RPMI8226 (cell line): ENCODE measurements at regions not wholly inside any gene's neighbourhood (a gene's known extent, or its start where the extent isn't known, plus 50 kb on each side); places are given as distances from the start of the nearest gene placed in this dataset.

Experiments used
- DNase-seq: peaks from one replicate; pipeline ENCODE4 v3.0.0-alpha.2; 2015

DNA sequence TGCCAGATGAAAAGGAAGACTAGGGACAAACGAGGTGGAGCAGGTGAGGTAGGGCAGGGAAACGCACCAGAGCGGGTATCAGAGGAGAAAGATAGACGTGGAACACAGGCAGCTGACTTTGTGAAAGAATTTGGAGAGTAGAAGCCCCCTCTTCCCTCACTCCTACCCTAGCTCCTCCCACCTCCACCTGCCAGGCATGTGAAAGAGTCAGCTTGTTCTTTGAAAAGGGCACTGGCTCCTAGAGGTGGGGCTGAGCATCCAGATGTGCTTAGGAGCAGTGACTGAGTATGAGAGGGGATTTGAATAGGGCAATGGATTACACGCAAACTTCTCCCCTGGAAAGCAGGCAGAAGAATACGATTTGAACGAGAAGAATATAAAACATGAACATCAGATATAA, 174.2 kb upstream of the INHBA start:
- DNase-seq: no peak

GRCh38 chr7:41875513-41875912, 172.6 kb upstream of the INHBA start:
- no peak for DNase-seq

GRCh38 chr7:41874201-41874785, 171.4 kb upstream of the INHBA start:
- no peak for DNase-seq

DNA sequence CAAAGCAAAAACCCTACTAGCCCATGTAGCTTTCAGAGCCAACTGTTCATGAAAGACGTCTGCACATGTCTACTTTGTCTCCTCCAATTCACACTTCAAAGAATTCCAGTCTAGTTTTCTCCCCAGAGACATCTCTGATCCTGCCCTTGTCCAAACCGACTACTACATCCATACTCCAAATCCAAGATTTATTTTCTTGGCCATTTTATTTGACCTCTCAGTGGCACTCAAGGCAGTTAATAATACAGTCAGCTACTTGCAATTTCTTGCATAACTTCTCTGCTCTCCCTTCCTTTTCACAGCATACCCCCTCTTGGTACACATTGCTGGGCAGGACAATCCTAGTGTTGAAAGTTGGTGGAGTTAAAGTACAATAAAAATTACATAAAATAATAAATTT, 170.9 kb upstream of the INHBA start:
- DNase-seq: no peak

DNA sequence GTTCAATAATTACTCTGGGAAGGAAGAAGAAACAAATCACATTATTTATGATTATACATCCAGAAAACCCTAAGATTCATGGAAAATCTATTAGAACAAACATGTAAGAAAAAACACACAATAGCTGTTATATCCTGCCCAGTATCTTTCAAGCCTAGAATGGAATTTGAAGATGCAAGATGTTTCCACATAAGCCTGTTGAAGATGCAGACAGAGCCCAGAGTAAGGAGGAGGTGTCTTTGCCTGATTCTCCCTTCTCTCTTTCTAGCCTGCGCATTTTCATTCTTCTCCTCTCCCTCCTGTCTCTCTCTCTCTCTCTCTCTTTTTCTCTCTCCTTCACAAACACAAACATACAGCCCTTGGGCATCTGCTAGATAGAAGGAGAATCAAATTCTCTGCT, 170.1 kb upstream of the INHBA start:
- no peak for DNase-seq

DNA sequence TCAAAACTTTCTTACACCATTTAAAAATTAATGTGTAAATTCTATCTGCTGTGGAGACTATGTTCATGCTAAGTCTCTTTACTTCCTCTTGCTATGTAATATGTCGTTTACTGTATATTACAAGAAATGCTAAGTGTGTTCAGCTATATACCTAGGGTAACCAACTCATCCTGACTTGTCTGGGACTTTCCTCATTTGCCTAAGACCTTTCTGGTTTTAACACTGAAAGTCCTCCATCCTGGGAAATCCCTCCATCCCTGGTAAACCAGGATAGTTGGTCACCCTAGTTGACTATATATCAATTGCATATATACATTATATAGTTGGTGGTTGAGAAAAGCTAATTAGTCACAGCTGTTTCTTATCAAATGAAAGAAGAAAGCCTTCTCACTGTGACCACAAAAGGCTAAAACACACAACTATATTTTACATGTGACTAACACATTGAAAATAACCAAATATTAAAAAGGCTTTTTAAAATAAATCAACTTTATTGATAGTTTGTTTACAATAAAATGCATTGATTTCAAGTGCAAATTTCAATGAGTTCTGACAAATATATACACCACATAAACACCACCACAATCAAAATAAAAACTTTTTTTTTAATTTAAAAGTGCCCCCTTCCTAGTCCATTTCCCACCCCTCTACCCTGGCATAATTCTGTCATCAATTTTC, 167.7 kb upstream of the INHBA start:
- no peak for DNase-seq

- no peak for DNase-seq
Measured at GRCh38 chr7:41869997-41870396, 167.1 kb upstream of the INHBA start.

DNA sequence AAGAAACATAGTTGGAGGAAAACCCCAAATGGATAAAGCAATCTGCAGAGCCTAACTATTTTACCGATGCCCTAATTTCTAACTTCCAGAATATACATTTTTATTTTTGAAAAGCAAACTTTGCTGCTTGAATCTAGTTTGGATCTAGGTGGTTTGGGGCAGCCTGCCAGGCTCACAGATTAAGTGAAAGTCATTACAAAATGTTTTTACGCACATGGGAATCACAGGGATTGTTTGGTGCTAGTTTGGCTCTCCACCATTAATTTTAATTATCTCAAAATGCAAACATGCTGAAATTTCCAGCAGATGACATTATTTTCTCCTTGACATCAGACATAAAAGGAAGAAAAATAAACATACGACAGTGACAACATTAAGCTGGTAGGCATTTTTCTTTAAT, 166.7 kb upstream of the INHBA start:
- no peak for DNase-seq

- DNase-seq: no peak
Measured at GRCh38 chr7:41869091-41869490, 166.2 kb upstream of the INHBA start.

DNA sequence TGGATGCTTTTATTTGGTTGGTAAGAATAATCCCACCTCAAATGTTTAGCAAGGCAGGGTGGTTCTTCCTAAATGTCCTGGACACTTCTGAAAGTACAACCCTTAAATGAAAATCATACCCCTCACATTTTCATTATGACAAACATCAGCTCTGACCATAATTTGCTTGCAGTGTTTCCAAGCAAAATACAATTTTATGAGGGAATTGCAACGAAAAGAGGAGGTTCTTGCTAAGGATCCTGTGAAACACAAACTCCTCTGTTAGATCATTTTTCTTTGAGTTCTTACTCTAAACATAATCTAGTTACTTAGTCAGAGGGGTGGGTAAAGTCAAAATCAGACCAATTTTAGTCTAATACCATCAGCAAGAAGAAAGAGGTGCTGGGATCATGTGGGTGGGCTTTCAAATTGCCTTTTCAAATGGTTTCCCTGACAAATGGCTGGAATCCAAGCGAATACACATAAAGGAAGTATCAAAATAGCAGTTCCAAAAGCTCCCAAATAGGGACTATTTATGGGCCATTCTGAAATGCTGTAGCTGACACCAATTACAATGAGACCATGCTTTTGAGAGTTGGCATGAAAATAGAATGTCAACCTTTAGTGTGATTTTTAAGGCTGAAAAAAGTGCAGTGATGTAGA, 164.9 kb upstream of the INHBA start:
- DNase-seq: no peak

DNA sequence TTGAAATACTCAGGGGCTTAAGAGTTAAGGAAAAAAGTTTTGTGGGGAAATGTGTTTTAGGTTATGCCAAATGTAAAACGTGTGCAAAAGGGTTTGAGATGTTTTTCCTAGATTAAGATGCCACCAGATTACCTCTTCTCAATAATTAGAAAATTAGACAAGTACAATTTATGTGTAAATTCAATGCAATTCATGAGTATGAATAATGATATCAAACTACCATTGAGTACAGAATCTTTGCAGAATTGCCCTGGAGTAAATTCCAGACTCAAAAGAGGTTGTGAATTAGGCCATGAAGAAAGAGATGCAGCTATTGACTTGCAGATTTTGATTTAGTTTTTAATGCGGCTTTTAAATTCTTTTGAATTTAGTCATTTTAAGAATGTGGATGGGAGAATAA, 159.4 kb upstream of the INHBA start:
- DNase-seq: no peak

GRCh38 chr7:41861642-41862041, 158.8 kb upstream of the INHBA start:
- no peak for DNase-seq

DNA sequence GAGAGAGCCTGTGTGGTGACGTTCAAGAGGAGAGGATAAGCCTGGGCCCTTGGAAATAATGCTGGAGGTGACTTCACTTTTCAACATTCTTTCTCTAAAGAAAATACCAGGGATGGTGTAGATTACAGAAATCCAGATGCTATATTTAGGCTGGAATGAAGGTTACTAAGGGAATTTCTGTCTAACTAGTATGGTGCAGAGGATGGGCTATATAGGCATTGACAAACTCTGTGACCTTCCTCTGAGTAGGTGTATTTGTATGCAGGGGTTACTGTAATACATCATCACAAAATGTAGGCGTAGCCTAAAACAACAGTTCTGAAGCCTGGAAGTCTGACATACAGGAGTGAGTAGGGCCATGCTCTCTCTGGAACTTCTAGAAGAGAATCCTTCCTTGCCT, 155.3 kb upstream of the INHBA start:
- no peak for DNase-seq

- no peak for DNase-seq
Measured at GRCh38 chr7:41855798-41856197, 152.9 kb upstream of the INHBA start.

DNA sequence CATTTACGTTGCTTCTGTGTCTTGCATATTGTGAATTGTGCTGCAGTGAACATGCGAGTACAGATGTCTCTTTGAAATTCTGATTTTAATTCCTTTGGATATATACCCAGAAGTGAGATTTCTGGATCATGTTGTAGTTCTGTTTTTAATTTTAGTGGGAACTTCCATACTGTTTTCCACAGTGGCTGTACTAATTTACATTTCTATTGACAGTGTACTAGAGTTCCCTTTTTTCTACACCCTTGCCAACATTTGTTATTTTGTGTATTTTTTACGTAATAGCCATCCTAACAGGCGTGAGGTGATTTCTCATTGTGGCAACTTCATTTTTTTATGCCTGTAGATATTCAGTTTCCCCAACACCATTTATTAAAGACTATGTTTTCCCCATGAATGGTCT, 144.7 kb upstream of the INHBA start:
- no peak for DNase-seq

DNA sequence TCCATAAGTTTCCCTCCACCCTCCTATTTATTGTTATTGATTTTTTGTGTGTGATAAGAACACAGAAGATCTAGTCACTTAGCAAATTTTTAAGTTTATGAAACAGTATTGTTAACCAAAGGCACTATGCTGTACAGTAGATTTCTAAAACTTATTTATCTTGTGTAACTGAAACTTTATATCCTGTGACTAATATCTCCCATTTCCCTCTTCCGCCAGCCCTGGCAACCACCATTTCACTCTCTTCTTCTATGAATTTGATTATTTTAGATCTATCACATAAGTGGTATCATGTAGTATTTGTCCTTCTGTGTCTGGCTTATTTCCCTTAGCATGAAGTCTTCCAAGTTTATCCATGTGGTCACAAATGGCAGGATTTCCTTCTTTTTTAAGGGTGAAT, 144.3 kb upstream of the INHBA start:
- no peak for DNase-seq

GRCh38 chr7:41842956-41843355, 140.1 kb upstream of the INHBA start:
- DNase-seq: no peak

DNA sequence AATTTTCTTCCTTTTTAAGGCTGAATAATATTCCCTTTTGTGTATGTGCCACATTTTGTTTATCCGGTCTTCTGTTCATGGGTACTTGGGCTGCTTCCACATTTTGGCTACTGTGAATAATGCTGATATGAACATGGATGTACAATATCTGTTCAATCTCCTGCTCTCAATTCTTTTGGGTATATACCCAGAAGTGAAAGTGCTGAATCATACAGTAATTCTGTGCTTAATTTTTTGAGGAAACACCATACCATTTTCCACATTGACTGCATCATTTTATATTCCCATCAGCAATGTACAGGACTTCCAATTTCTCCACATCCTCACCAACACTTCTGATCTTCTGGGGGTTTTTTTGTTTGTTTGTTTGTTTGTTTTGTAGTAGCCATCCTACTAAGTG, 135.0 kb upstream of the INHBA start:
- DNase-seq: no peak

DNA sequence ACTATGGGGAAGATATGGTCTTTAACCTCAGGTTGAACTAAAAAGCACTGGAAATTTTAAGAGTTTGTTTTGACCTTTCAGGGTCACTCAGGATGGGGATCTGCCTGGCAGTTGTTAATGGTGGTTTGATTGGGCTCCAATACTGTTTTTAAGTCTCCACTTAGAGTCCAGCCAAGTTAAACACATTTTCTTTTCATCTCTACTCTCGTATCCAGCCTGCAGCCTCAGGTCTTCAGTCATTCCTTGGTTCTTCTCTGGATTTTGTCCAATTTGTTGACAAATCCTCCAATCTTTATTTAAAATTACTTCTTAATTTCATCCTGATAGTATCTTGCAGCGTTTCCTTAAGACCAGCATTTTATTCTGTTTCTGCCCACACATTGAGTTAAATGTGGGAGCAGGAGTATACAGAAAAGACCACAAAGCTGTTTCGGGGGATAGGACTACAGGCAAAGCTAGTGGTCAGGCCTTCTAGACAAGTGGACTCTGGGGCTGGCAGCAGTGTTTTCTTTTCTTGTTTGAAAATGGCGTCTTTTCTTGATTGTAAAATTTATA, 133.2 kb upstream of the INHBA start:
- no peak for DNase-seq

- no peak for DNase-seq
Measured at GRCh38 chr7:41834805-41835694, 132.2 kb upstream of the INHBA start.

GRCh38 chr7:41832941-41833340, 130.1 kb upstream of the INHBA start:
- DNase-seq: no peak

- no peak for DNase-seq
Measured at GRCh38 chr7:41830271-41830670, 127.4 kb upstream of the INHBA start.

DNA sequence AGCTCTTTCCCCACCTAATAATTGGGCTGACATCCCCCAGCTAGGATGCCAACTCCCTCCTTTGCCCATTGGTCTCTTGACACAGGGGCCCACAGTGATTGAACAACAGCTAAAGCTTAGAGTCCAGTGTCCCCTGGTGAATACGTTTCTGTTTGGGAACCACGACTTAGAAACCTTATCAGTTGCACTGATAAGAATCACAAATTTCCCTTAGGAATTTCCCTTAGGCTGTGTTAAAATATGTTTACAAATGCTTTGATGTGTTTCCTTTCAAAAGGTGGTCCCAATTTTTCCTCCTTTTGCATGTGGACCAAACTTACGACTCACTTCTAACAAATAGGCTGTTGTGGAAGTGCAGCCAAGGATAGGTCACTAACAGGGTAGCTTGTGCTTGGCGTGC, 126.0 kb upstream of the INHBA start:
- DNase-seq: no peak
